SK-N-SH (cell line): ENCODE measurements at regions not wholly inside any gene's neighbourhood (a gene's known extent, or its start where the extent isn't known, plus 50 kb on each side); places are given as distances from the start of the nearest gene placed in this dataset.

Source experiments
- CTCF ChIA-PET: fragments of 300-600, 350-600 bp; formaldehyde crosslinking; extraction: SDS; loops from one replicate; lab custom pipeline; 2021; lab: Yijun Ruan, JAX
- POLR2A ChIA-PET: fragments of 350-600 bp; sonication (Branson Sonifier 250); formaldehyde crosslinking; extraction: SDS; loops from one replicate; lab custom pipeline; 2020; ENCODE audit warnings: antibody characterized with exemption, inconsistent platforms; lab: Yijun Ruan, JAX
- DNase-seq: peaks from one replicate; pipeline ENCODE4 v3.0.0; 2012
- H2AFZ ChIP-seq: fragments of 200-600 bp; sonication (generic); 2 replicates; pipeline ENCODE4 v1.8.1; 2016; ENCODE audit warnings: antibody characterized with exemption, mild to moderate bottlenecking, low read depth
- H3F3A ChIP-seq: fragments of 200-600 bp; sonication (generic); replicated peaks from 2 replicates; pipeline ENCODE3; 2016; ENCODE audit warnings: antibody characterized with exemption, mild to moderate bottlenecking; ENCODE audit not compliant: insufficient read depth
- H3K27ac ChIP-seq, 2 experiments: fragments of 200-500 bp in 1 of 2; fragments of 200-600 bp in 1 of 2; sonication (Bioruptor generic) in 1 of 2; sonication (generic), shearing (Covaris generic) in 1 of 2; 2 replicates each; pipeline versions ENCODE4 v1.5.1 to v1.6.1; 2014 to 2016; ENCODE audit warnings: low read depth in 2 of 2, inconsistent platforms in 1 of 2, low read length in 1 of 2, mild to moderate bottlenecking in 1 of 2, mixed read lengths in 1 of 2
- H3K27me3 ChIP-seq: fragments of 200-600 bp; sonication (generic), shearing (Covaris generic); 2 replicates; pipeline ENCODE4 v1.6.1; 2016; ENCODE audit warnings: mixed run types; ENCODE audit not compliant: insufficient read depth
- H3K36me3 ChIP-seq, 2 experiments: fragments of 200-500 bp in 1 of 2; fragments of 200-600 bp in 1 of 2; sonication (Bioruptor generic) in 1 of 2; sonication (generic) in 1 of 2; replicated peaks in 1 of 2; 2 replicates each; pipeline versions ENCODE3 to v1.5.1; 2014 to 2016; ENCODE audit warnings: low read length in 1 of 2, mild to moderate bottlenecking in 1 of 2; ENCODE audit not compliant: insufficient read depth in 2 of 2, control insufficient read depth in 1 of 2
- H3K4me1 ChIP-seq, 2 experiments: fragments of 200-500 bp in 1 of 2; fragments of 200-600 bp in 1 of 2; sonication (Bioruptor generic) in 1 of 2; sonication (generic), shearing (Covaris generic) in 1 of 2; 2 replicates each; pipeline versions ENCODE4 v1.5.1 to v1.6.1; 2014 to 2016; ENCODE audit warnings: low read depth in 1 of 2, low read length in 1 of 2, mixed run types in 1 of 2; ENCODE audit not compliant: insufficient read depth in 2 of 2, control insufficient read depth in 1 of 2
- H3K4me2 ChIP-seq: fragments of 200-600 bp; sonication (generic), shearing (Covaris generic); 2 replicates; pipeline ENCODE4 v1.6.1; 2017; ENCODE audit warnings: mixed run types
- H3K4me3 ChIP-seq, 2 experiments: fragments of 200-500 bp in 1 of 2; fragments of 200-600 bp in 1 of 2; sonication (Bioruptor generic) in 1 of 2; sonication (generic), shearing (Covaris generic) in 1 of 2; 2 replicates each; pipeline versions ENCODE4 v1.5.1 to v1.8.1; 2014 to 2016; ENCODE audit warnings: low read depth in 2 of 2, inconsistent platforms in 1 of 2, low read length in 1 of 2, mild to moderate bottlenecking in 1 of 2, mixed read lengths in 1 of 2, moderate library complexity in 1 of 2
- H3K79me2 ChIP-seq: fragments of 200-600 bp; sonication (generic); 2 replicates; pipeline ENCODE4 v1.8.1; 2017; ENCODE audit warnings: mild to moderate bottlenecking; ENCODE audit not compliant: insufficient read depth
- H3K9ac ChIP-seq: fragments of 200-600 bp; sonication (generic); 2 replicates; pipeline ENCODE4 v1.6.1; 2017; ENCODE audit warnings: mixed run types
- H3K9me2 ChIP-seq: fragments of 200-600 bp; sonication (generic); 2 replicates; pipeline ENCODE4 v1.6.1; 2017; ENCODE audit warnings: mixed run types
- H3K9me3 ChIP-seq: fragments of 200-600 bp; sonication (generic); 2 replicates; pipeline ENCODE4 v1.6.1; 2017; ENCODE audit warnings: mixed run types, mild to moderate bottlenecking, moderate library complexity
- H4K20me1 ChIP-seq: fragments of 200-600 bp; sonication (generic); 2 replicates; pipeline ENCODE4 v1.6.1; 2017; ENCODE audit warnings: mild to moderate bottlenecking, mixed run types; ENCODE audit not compliant: insufficient read depth
- ELF1 ChIP-seq: IDR thresholded peaks from 2 replicates; pipeline ENCODE4 v1.4.0; 2012
- EP300 ChIP-seq, 2 experiments: IDR thresholded peaks; 2 replicates each; pipeline versions ENCODE4 v1.4.0 to v1.6.1; 2012; ENCODE audit warnings: borderline replicate concordance in 1 of 2, low read depth in 1 of 2, low read length in 1 of 2
- GATA2 ChIP-seq: sonication (generic); formaldehyde crosslinking; IDR thresholded peaks from 2 replicates; pipeline ENCODE4 v1.5.0; 2020; ENCODE audit warnings: mild to moderate bottlenecking, missing genetic modification reagents
- NFIC ChIP-seq: IDR thresholded peaks from 2 replicates; pipeline ENCODE4 v1.4.0; 2012; ENCODE audit warnings: borderline replicate concordance
- RAD21 ChIP-seq: IDR thresholded peaks from 2 replicates; pipeline ENCODE4 v1.6.1; 2012; ENCODE audit warnings: mild to moderate bottlenecking, low read length
- SMC3 ChIP-seq: IDR thresholded peaks from 2 replicates; pipeline ENCODE4 v1.6.1; 2012; ENCODE audit warnings: low read depth, low read length, improper control_type of control experiment
- WGBS: methylation state at CpG from one replicate; pipeline ENCODE4 v1.1.6; 2017; ENCODE audit warnings: low lambda C conversion rate; 5-methylcytosine and 5-hydroxymethylcytosine counted together
- TF ChIP-seq, protein P1 (sequence below): IDR thresholded peaks from 2 replicates; pipeline ENCODE4 v1.4.0; 2012; ENCODE audit warnings: low read depth
- TF ChIP-seq, protein P2 (sequence below): IDR thresholded peaks from 2 replicates; pipeline ENCODE4; 2012
- TF ChIP-seq, protein P3 (sequence below): fragments of 150-350 bp; IDR thresholded peaks from 2 replicates; pipeline ENCODE4 v1.6.1; 2017; ENCODE audit warnings: antibody characterized with exemption, low read length, low read depth, borderline replicate concordance

DNA sequence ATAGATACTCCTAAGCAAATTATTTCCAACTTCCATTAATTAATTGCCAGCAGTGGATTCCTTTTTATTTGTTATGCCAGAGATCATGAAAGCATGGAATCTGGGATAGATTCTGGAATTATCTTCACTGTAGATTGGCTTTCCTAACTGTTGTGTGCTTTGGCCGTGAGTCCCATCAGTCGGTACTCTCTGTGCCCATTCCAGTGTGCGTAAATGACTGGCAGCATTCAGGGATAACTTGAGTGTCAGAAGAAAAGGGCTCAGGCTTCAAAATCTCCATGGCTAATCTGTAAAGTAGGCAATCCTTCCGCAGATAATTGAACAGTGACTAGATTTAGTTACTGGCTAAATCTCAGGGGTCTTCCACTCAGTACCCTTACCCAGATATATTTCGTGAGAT is 76.8 kb upstream of the TMEM164 start:
- H3K9ac ChIP-seq: no peak overlapping the region
- no peak for TF ChIP-seq EP300 (IDR thresholded peaks at IDR 0.05; ENCODE audit: borderline replicate concordance in 1 of 2, low read depth in 1 of 2, low read length in 1 of 2)
- TF ChIP-seq, protein P1, sequence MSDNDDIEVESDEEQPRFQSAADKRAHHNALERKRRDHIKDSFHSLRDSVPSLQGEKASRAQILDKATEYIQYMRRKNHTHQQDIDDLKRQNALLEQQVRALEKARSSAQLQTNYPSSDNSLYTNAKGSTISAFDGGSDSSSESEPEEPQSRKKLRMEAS: no peak
- TF ChIP-seq, protein P2, sequence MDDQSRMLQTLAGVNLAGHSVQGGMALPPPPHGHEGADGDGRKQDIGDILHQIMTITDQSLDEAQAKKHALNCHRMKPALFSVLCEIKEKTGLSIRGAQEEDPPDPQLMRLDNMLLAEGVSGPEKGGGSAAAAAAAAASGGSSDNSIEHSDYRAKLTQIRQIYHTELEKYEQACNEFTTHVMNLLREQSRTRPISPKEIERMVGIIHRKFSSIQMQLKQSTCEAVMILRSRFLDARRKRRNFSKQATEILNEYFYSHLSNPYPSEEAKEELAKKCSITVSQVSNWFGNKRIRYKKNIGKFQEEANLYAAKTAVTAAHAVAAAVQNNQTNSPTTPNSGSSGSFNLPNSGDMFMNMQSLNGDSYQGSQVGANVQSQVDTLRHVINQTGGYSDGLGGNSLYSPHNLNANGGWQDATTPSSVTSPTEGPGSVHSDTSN: no peak
- TF ChIP-seq, all 33 proteins: peak for 0
- WGBS: 54% methylated on average over 5 of the region's 5 CpGs
- H3K79me2 ChIP-seq: no peaks in the 10 kb centered on the region
- H3K27me3 ChIP-seq: no peaks in the 10 kb centered on the region; the same call in 1 of the 2 replicates
- no peak overlapping the region for H2AFZ ChIP-seq
- H3K4me3 ChIP-seq: no peak overlapping the region
- no peaks in the 10 kb centered on the region for H4K20me1 ChIP-seq
- ChIA-PET CTCF (interaction anchor here (0.7 to 2.3 kb wide), 2 partner anchors 39 to 69 kb away, joined by 3 to 7 read pairs; no protein-coding TSS in a partner anchor), POLR2A (no interaction called here)
- no peak for DNase-seq
- no peaks in the 10 kb centered on the region for H3K36me3 ChIP-seq
- no peak overlapping the region for H3K27ac ChIP-seq
- H3K9me3 ChIP-seq: no peaks in the 10 kb centered on the region
- no peaks in the 10 kb centered on the region for H3F3A ChIP-seq
- H3K9me2 ChIP-seq: no peaks in the 10 kb centered on the region
- H3K4me2 ChIP-seq: no peak overlapping the region
- H3K4me1 ChIP-seq: no peaks in the 10 kb centered on the region

DNA sequence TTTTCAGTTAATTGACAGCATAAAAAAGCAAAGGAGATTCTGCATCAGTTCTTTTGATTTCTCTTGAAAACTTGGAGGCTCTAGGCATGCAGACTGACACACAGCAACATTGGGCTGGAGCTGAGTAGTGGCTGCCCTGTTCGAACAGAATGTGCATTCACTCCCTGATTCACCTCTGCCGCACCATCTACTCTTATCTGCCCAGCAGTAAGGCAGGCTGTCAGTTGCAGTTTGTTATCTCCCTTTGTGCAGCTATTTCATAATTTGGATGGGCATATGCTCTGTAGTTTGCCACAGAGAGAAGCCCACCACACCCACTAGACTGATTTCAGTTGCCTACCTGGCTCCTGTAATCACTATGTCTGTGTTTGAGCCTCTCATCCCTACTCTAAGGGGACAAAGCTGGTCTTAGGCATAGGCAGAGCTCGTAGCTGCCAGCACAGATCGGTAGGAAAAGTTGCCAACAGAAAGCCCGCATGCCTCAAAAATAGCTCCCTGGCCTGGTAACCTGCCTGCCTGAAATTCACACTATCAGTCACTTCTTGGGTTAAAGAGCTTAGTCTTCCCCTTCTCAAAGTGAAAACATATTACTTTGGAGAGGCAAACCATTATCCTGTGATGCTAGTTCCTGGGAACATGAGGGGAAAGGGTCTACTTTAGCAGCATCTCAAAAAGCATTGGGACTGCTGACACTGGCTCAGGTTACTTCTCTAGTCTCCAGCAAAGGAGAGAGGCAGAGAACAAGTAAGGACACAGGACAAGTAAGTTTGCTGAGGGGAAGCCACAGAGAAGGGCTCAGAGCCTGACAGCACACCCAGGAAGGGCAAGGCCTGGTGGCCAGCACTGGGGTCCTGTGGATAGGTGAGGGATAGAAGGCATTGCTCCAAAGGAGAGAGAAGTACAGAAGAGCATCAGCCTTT is 75.9 kb upstream of the TMEM164 start:
- Histone ChIP-seq H3K36me3 (no peaks in the 10 kb centered on the region), H3K4me2 (no peak overlapping the region), H2AFZ (no peak overlapping the region), H3K27ac (no peak overlapping the region), H3K9me2 (no peaks in the 10 kb centered on the region), H3K4me1 (no peaks in the 10 kb centered on the region), H3F3A (no peaks in the 10 kb centered on the region), H4K20me1 (no peaks in the 10 kb centered on the region), H3K79me2 (no peaks in the 10 kb centered on the region), H3K4me3 (no peak overlapping the region), H3K9ac (no peak overlapping the region), H3K27me3 (no peaks in the 10 kb centered on the region; the same call in 1 of the 2 replicates), H3K9me3 (no peaks in the 10 kb centered on the region)
- 57% methylated on average over 5 of the region's 5 CpGs for WGBS
- no peak for DNase-seq
- TF ChIP-seq, protein P3, sequence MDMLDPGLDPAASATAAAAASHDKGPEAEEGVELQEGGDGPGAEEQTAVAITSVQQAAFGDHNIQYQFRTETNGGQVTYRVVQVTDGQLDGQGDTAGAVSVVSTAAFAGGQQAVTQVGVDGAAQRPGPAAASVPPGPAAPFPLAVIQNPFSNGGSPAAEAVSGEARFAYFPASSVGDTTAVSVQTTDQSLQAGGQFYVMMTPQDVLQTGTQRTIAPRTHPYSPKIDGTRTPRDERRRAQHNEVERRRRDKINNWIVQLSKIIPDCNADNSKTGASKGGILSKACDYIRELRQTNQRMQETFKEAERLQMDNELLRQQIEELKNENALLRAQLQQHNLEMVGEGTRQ: no peak
- no peak for TF ChIP-seq ELF1
- TF ChIP-seq RAD21: no peak
- no peak for TF ChIP-seq NFIC
- TF ChIP-seq SMC3: no peak
- no peak for TF ChIP-seq GATA2 (CRISPR knock-in tag)
- POLR2A ChIA-PET: no interaction called here
- CTCF ChIA-PET: interaction anchor here (0.7 to 2.3 kb wide), 3 partner anchors 16 to 70 kb away, joined by 3 to 7 read pairs (median 4); no protein-coding TSS in a partner anchor
